GM13976 (cell line): ENCODE measurements at regions not wholly inside any gene's neighbourhood (a gene's known extent, or its start where the extent isn't known, plus 50 kb on each side); places are given as distances from the start of the nearest gene placed in this dataset.

Experiments
- DNase-seq: peaks from one replicate; pipeline ENCODE4 v3.0.0; 2012; ENCODE audit warnings: low spot score
- CTCF ChIP-seq: IDR thresholded peaks from 2 replicates; pipeline ENCODE4 v1.5.1; 2012; ENCODE audit warnings: borderline replicate concordance, mild to moderate bottlenecking; ENCODE audit not compliant: insufficient read depth; ENCODE audit errors: extremely low read depth, missing control alignments, control extremely low read depth
- in situ Hi-C: fragments of 300-500 bp; cut with MboI; formaldehyde crosslinking; loops from one replicate; pipeline ENCODE4 v1.12.0; 2022; ENCODE audit warnings: low sequenced_read_pairs, mixed read lengths, inconsistent platforms; ENCODE audit not compliant: unreplicated experiment

GRCh38 chr6:78390066-78390465, 477.3 kb upstream of the IRAK1BP1 start:
- in situ Hi-C loops = no loop called here

GRCh38 chr6:78397499-78397898, 469.9 kb upstream of the IRAK1BP1 start:
- no peak for DNase-seq
- TF ChIP-seq CTCF = no peak
- in situ Hi-C loops = no loop called here

More at GRCh38 chr6:78390066-78390465, 477.3 kb upstream of the IRAK1BP1 start:
- DNase-seq = no peak
- TF ChIP-seq CTCF = no peak

GRCh38 chr6:78398292-78398691, 469.1 kb upstream of the IRAK1BP1 start:
- TF ChIP-seq CTCF = no peak
- in situ Hi-C loops = no loop called here
- DNase-seq = no peak

- DNase-seq = no peak
- TF ChIP-seq CTCF = no peak
- in situ Hi-C loops = no loop called here
Measured at GRCh38 chr6:78400076-78400475, 467.3 kb upstream of the IRAK1BP1 start.

- no peak for TF ChIP-seq CTCF
- in situ Hi-C loops = no loop called here
Measured at GRCh38 chr6:78427386-78427785, 440.0 kb upstream of the IRAK1BP1 start.

GRCh38 chr6:78430521-78430920, 436.8 kb upstream of the IRAK1BP1 start:
- DNase-seq = no peak
- TF ChIP-seq CTCF = no peak
- in situ Hi-C loops = no loop called here

More at GRCh38 chr6:78427386-78427785, 440.0 kb upstream of the IRAK1BP1 start:
- no peak for DNase-seq

GRCh38 chr6:78435671-78436070, 431.7 kb upstream of the IRAK1BP1 start:
- no peak for TF ChIP-seq CTCF
- in situ Hi-C loops = no loop called here
- DNase-seq = no peak
